Lower leg skin (tissue), 4 donors: ENCODE measurements at regions not wholly inside any gene's neighbourhood (a gene's known extent, or its start where the extent isn't known, plus 50 kb on each side); places are given as distances from the start of the nearest gene placed in this dataset.
"Not testable (repeated sequence)": the region's sequence is repeated elsewhere in the genome, so short reads cannot be mapped to it uniquely, and the experiment has no call there.

Experiments used
- DNase-seq, 2 donors: peaks; one replicate each; pipeline ENCODE4 v3.0.0-alpha.2; 2019; ENCODE audit warnings: low spot score in 2 of 2
- H3K4me3 ChIP-seq: fragments of 200-600 bp; sonication (generic); 2 replicates; pipeline ENCODE4 v1.5.1; 2017; ENCODE audit warnings: mild to moderate bottlenecking, low read depth; ENCODE audit not compliant: poor library complexity, severe bottlenecking
- POLR2A ChIP-seq, 2 donors: fragments of 450-650 bp; IDR thresholded peaks; one replicate each; pipeline ENCODE4 v1.6.1; 2016 to 2017; ENCODE audit warnings: antibody characterized with exemption in 2 of 2, mild to moderate bottlenecking in 1 of 2, moderate library complexity in 1 of 2
- WGBS, 2 donors: methylation state at CpG; one replicate each; pipeline ENCODE4 v1.1.5; 2018; 5-methylcytosine and 5-hydroxymethylcytosine counted together
- intact Hi-C: fragments of 100-400 bp; cut with DNase I; formaldehyde crosslinking; loops from one replicate; pipeline ENCODE4 v1.15.0; 2023; ENCODE audit warnings: low total_unique reads
- TF ChIP-seq, protein P1 (sequence below), 3 donors: fragments of 450-650 bp; IDR thresholded peaks; one replicate each; pipeline ENCODE4 v1.5.1; 2016; ENCODE audit warnings: antibody characterized with exemption in 3 of 3, mild to moderate bottlenecking in 3 of 3, moderate library complexity in 2 of 3

DNA sequence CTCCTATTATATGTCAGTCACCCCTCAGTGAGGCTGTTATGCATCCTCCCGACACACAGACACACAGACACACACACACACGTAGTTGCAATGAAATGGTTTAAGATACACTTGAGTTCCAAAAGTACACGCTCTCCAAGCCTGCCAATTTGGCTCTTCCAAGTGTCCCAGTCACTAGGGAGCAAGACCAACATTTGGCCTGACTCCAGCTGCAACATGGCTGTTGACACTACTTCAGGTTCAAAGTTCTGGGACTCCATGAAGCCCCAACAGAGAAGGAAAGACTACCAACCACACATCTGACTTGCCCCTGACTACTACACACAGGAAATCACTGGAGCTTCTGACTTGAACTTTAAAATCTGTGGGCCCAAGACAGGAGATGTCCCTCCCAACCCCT, 128.1 kb upstream of the KCNJ18 start:
- H3K4me3 ChIP-seq = no peak overlapping the region
- DNase-seq = no peak
- 71 to 76% methylated on average over 3 of the region's 3 CpGs for WGBS, 2 donors
- intact Hi-C loops = no loop called here
- TF ChIP-seq, protein P1, sequence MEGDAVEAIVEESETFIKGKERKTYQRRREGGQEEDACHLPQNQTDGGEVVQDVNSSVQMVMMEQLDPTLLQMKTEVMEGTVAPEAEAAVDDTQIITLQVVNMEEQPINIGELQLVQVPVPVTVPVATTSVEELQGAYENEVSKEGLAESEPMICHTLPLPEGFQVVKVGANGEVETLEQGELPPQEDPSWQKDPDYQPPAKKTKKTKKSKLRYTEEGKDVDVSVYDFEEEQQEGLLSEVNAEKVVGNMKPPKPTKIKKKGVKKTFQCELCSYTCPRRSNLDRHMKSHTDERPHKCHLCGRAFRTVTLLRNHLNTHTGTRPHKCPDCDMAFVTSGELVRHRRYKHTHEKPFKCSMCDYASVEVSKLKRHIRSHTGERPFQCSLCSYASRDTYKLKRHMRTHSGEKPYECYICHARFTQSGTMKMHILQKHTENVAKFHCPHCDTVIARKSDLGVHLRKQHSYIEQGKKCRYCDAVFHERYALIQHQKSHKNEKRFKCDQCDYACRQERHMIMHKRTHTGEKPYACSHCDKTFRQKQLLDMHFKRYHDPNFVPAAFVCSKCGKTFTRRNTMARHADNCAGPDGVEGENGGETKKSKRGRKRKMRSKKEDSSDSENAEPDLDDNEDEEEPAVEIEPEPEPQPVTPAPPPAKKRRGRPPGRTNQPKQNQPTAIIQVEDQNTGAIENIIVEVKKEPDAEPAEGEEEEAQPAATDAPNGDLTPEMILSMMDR (IDR thresholded peaks at IDR 0.05) = no peak
- TF ChIP-seq POLR2A (IDR thresholded peaks at IDR 0.05) = no peak

DNA sequence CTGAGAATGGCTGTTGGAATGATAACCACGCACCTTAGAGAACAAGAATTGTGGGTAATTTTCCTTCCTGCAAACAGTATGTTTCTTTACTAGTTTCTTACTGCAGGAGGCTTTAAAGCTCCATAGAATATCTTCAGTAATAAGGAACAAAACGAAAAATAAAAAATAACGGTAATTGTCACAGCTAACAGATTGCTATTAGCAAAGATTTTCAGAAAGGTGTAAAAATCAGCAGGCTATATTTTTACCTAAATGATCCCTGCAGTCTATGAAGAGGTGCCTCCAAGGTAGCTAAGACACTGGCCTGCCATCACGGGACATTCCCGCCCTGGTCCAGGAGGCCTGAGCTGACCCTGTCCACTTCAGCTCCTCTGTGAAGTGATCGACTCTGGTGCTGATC, 127.6 kb upstream of the KCNJ18 start:
- 82 to 91% methylated on average over 6 of the region's 6 CpGs for WGBS, 2 donors
- intact Hi-C loops = not testable (repeated sequence)

DNA sequence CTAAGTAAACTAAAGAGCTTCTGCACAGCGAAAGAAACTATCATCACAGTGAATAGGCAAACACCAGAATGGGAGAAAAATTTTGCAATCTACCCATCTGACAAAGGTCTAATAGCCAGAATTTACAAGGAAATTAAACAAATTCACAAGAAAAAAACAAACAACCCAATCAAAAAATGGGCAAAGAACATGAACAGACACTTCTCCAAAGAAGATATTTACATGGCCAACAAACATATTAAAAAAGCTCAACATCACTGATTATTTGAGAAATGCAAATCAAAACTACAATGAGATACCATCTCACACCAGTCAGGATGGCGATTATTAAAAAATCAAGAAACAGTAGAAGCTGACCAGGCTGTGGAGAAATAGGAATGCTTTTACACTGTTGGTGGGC, 121.9 kb upstream of the KCNJ18 start:
- intact Hi-C loops, H3K4me3 ChIP-seq, DNase-seq: not testable (repeated sequence)
- WGBS, 2 donors = 60 to 76% methylated on average over 2 of the region's 2 CpGs

More for the DNA sequence above, 127.6 kb upstream of the KCNJ18 start:
- H3K4me3 ChIP-seq, DNase-seq: not testable (repeated sequence)

DNA sequence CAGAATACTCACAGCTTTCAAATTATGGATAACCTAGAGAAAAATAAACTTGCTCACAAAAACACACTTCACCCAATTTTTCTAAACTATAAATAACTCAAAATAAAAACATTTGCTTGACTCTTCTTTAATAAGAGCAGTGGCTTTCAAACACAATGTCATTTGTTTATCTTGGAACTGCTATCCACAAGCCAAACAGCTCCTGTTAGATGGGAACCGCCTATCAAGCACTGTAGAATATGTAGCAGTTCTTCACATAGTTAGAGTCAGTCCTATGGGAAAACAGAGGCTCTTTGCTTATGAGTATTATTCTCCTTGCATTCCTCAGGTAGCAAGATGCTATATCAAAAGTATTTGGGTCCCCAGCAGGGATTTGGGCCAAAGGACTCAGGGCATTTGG, 120.2 kb upstream of the KCNJ18 start:
- H3K4me3 ChIP-seq, intact Hi-C loops, DNase-seq: not testable (repeated sequence)
- 45 to 70% methylated on average over 1 of the region's 1 CpG for WGBS, 2 donors

DNA sequence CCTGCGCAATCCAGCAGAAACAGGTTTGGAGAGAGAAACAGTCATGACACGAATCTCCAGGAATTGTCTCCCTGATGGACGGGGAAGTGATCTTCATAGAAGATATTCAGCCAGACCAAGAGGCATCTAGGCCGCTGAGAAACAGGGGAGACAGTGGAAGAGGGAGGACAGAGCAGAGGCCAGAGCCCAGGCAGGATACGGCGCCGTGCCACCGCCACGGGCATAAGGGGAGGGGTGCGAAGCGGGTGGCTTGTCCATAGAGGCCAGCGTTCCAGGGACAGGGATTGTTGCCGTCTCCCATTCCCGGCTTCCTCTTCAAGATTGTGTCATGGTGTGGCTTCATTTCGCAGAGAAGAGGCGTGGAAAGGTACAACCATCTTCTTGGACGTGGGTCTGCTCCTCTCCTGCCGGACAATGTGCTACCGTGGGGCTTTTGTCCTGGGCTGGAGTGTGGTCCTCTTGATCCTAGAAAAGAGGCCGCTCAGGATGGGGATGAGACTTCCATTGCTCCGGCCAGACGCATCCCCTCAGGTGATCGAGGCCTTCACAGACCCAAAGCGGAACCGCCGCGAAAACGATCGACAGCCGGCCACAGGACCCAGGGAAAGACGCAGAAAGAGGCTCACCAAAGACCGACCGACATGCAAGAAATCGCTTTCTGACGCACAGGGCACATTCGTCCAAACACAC, 118.9 kb upstream of the KCNJ18 start:
- DNase-seq, intact Hi-C loops: not testable (repeated sequence)
- 79 to 88% methylated on average over 36 of the region's 36 CpGs for WGBS, 2 donors

DNA sequence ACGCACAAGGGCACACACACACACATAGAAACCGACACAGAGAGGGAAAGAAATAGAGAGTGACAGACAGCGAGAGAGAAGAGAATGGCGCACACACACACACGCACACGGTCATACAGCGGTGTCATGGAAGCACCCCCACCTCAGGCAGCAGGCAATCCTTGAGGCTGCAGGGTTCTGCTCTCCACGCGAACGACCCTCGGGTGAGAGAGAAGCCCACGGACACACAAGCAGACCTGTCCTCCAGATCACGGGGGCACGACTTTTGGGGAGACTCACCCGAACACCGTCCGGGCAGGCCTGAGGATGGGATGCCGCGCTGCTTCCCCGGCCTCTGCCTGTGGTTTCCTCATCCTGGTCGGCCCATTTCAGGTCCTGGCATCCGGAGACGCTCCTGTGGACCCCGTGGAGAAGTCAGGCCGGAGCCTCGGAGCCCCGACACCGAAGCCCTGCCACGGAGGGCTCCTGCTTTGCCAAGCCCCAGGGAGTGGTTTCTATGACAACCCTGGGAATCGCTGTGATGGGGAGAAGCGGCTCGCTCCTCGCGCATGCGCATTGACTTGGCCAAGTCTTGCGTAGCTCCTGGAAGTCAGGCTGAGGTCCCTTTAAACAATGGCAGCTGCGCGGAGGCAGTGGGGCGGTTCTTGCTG, 118.2 kb upstream of the KCNJ18 start:
- intact Hi-C loops = no loop called here
- 40 to 60% methylated on average over 31 to 33 of the region's 39 CpGs for WGBS, 2 donors
- TF ChIP-seq, protein P1 (IDR thresholded peaks at IDR 0.05) = no peak
- no peak for TF ChIP-seq POLR2A (IDR thresholded peaks at IDR 0.05)
- peak in 1 of 2 donors; percentile 29 for DNase-seq
- peak overlapping the region; percentile 20 for H3K4me3 ChIP-seq

More for the DNA sequence above, 118.9 kb upstream of the KCNJ18 start:
- H3K4me3 ChIP-seq = peak overlapping the region; percentile 20

DNA sequence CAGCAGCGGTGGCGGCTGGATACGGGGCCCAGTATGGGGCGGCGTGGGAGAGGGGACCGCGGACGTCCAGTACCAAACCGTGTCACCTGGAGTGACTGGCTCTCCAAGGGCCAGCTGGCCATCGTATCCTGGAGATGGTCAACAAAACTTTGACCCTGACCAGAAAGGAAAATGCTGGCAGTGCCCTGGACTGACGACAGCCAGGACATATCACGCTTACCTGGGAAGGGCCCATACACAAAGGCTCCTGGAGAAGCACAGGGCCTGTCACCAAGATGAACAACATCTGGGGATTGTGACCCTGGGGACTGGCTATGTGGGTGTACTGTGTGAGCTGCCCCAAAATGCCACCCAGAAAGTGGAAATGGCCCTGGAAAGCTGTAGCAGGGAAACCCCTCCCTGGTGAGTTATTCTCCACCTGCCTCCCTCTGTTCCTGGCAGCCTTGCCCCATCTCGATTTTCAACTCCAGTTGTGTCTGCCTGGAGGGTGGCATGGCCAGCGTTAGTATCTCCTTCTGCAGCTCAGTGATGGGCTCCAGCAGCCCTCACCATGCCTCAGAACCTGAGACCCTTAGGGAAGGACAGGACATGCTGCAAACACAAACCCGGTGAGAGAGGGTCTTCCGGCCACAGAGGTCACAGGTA, 117.6 kb upstream of the KCNJ18 start:
- DNase-seq, intact Hi-C loops, H3K4me3 ChIP-seq: not testable (repeated sequence)
- 100% methylated on average over 2 of the region's 16 CpGs for WGBS, 2 donors

DNA sequence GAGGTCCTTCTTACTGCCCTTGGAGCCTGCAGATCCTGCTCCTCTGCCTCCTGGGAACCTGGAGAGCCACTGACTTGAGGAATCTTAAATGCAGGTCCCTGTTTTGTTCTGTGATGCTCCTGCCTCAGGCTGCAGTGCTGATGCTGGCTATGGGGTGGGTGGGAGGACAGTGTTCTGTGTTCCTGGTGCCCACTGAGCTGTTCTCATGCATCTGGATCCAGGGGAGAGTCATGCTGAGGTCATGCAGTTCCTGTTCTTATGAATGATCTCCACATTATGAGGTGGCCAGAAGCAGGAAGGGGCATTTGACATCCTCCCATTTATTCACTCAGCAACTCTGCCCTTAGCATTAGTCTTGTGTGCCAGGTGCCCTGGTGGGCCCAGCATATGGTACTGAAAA, 113.5 kb upstream of the KCNJ18 start:
- H3K4me3 ChIP-seq, DNase-seq, intact Hi-C loops: not testable (repeated sequence)

DNA sequence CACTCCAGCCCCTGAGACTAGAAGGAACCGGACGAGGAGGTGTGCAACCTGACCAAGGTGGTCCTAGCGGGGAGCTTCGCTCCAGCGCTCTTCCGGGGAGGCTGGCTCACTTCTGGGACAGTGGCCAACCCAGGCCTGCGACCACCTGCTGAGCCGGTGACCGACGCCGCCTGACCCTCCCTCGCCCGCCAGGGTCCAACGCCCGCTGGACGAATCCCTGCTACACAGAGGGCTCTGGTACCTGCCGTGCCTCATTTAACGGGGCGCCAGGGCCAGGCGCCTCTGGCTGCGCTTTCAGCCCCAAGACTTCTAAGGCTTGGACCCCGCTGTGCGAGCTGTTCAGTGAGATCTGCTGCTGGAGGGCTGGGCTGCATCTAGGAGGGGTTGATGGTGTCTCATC, 99.5 kb upstream of the KCNJ18 start:
- no peak overlapping the region for H3K4me3 ChIP-seq
- WGBS, 2 donors = 96 to 100% methylated on average over 5 to 23 of the region's 23 CpGs
- DNase-seq = no peak
- TF ChIP-seq, protein P1 (IDR thresholded peaks at IDR 0.05) = no peak
- TF ChIP-seq POLR2A (IDR thresholded peaks at IDR 0.05) = no peak
- intact Hi-C loops = no loop called here

DNA sequence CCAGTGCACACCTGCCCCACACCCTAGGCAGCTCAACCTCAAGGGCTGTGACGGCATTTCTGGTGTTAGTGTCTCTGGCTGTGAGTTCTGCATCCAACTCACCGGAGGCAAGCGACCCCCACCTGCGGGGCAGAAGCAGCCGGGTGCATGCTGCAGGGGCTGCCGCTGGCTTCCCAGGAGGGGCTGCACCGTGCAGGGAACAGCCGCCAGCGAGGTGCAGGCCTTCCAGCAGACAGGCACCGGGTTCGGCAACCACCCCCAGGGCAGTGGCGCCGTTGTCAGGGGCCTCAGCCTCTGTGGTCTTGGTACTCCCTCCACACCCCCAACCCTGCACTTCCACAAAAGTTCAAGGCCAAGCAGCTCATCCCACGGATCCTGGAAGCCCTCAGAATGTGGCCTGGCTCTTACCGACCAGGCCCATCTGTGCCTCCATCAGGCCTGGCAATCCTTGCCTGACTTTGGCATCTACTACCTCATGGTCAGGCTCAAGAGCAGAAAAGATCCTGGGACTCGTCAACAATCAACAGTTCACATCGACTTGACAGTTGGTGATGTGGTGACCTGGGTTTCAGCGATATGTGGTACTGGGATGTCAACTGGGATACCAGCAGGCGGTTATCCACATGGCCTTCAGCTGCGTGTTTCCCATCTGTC, 98.7 kb upstream of the KCNJ18 start:
- WGBS, 2 donors = 88 to 89% methylated on average over 15 to 16 of the region's 20 CpGs
- H3K4me3 ChIP-seq, DNase-seq, intact Hi-C loops: not testable (repeated sequence)
